Mesenchymal stem cell (in vitro differentiated cells and primary cell): ENCODE measurements at regions not wholly inside any gene's neighbourhood (a gene's known extent, or its start where the extent isn't known, plus 50 kb on each side); places are given as distances from the start of the nearest gene placed in this dataset.
"Not testable (repeated sequence)": the region's sequence is repeated elsewhere in the genome, so short reads cannot be mapped to it uniquely, and the experiment has no call there.

Source experiments
- DNase-seq: peaks from one replicate; pipeline ENCODE4 v3.0.0-alpha.2; 2013
- H2AFZ ChIP-seq: one replicate; pipeline ENCODE4 v1.6.1; 2013; ENCODE audit warnings: low read depth, mild to moderate bottlenecking, control low read depth, inconsistent platforms, low read length, moderate library complexity
- H2AK5ac ChIP-seq: 2 replicates; pipeline ENCODE4 v1.6.1; 2013; ENCODE audit warnings: low read length, moderate library complexity, mild to moderate bottlenecking, inconsistent platforms; ENCODE audit not compliant: severe bottlenecking
- H2BK120ac ChIP-seq: one replicate; pipeline ENCODE4 v1.6.1; 2013; ENCODE audit warnings: low read depth, mild to moderate bottlenecking, inconsistent platforms, low read length, moderate library complexity
- H2BK12ac ChIP-seq, 2 experiments: one replicate each; pipeline ENCODE4 v1.6.1; 2013; ENCODE audit warnings: inconsistent platforms in 2 of 2, low read length in 2 of 2, mild to moderate bottlenecking in 2 of 2, moderate library complexity in 2 of 2, control low read depth in 1 of 2
- H2BK15ac ChIP-seq: one replicate; pipeline ENCODE4 v1.6.1; 2013; ENCODE audit warnings: mild to moderate bottlenecking, low read depth, inconsistent platforms; ENCODE audit not compliant: poor library complexity, severe bottlenecking
- H2BK5ac ChIP-seq: 2 replicates; pipeline ENCODE4 v1.6.1; 2013; ENCODE audit warnings: low read depth, mild to moderate bottlenecking, low read length, control low read depth, inconsistent platforms; ENCODE audit not compliant: poor library complexity, severe bottlenecking
- H3K14ac ChIP-seq, 2 experiments: one replicate each; pipeline ENCODE4 v1.6.1; 2013; ENCODE audit warnings: inconsistent platforms in 2 of 2, low read length in 2 of 2, control low read depth in 1 of 2, mild to moderate bottlenecking in 1 of 2, moderate library complexity in 1 of 2
- H3K18ac ChIP-seq, 2 experiments: one replicate each; pipeline ENCODE4 v1.6.1; 2013; ENCODE audit warnings: inconsistent platforms in 2 of 2, low read length in 2 of 2, control low read depth in 1 of 2, low read depth in 1 of 2, mild to moderate bottlenecking in 1 of 2
- H3K23ac ChIP-seq, 2 experiments: one replicate each; pipeline ENCODE4 v1.6.1; 2013; ENCODE audit warnings: inconsistent platforms in 2 of 2, low read length in 2 of 2, mild to moderate bottlenecking in 2 of 2, moderate library complexity in 2 of 2, control low read depth in 1 of 2
- H3K27ac ChIP-seq: 2 replicates; pipeline ENCODE4 v1.5.1; 2013; ENCODE audit warnings: mild to moderate bottlenecking, moderate library complexity, low read length, control low read depth, inconsistent platforms; ENCODE audit not compliant: poor library complexity, severe bottlenecking
- H3K27me3 ChIP-seq, 2 experiments: 2 replicates each; pipeline versions ENCODE4 v1.6.1 to v1.7.0; 2013; ENCODE audit warnings: low read length in 2 of 2, mild to moderate bottlenecking in 2 of 2, moderate library complexity in 2 of 2, control low read depth in 1 of 2, inconsistent platforms in 1 of 2; ENCODE audit not compliant: control insufficient read depth in 1 of 2, insufficient read depth in 1 of 2
- H3K36me3 ChIP-seq, 2 experiments: 2 replicates each; pipeline versions ENCODE4 v1.6.1 to v1.7.0; 2013; ENCODE audit warnings: low read length in 2 of 2, control low read depth in 1 of 2, inconsistent platforms in 1 of 2, low read depth in 1 of 2, mild to moderate bottlenecking in 1 of 2; ENCODE audit not compliant: insufficient read depth in 2 of 2, control insufficient read depth in 1 of 2
- H3K4ac ChIP-seq, 2 experiments: one replicate each; pipeline ENCODE4 v1.6.1; 2013; ENCODE audit warnings: inconsistent platforms in 2 of 2, low read length in 2 of 2, mild to moderate bottlenecking in 2 of 2, moderate library complexity in 2 of 2, control low read depth in 1 of 2, low read depth in 1 of 2
- H3K4me1 ChIP-seq: 2 replicates; pipeline ENCODE4 v1.6.1; 2013; ENCODE audit warnings: low read depth, low read length, control low read depth; ENCODE audit not compliant: control insufficient read depth, insufficient read depth
- H3K4me2 ChIP-seq: 2 replicates; pipeline ENCODE4 v1.6.1; 2013; ENCODE audit warnings: low read length, mild to moderate bottlenecking, inconsistent platforms; ENCODE audit not compliant: poor library complexity, severe bottlenecking
- H3K4me3 ChIP-seq, 2 experiments: 2 replicates each; pipeline versions ENCODE4 v1.5.1 to v1.7.0; 2013; ENCODE audit warnings: low read length in 2 of 2, mild to moderate bottlenecking in 2 of 2, control low read depth in 1 of 2, low read depth in 1 of 2; ENCODE audit not compliant: insufficient read depth in 1 of 2
- H3K79me1 ChIP-seq: replicated peaks from 2 replicates; pipeline ENCODE4 v1.6.1; 2013; ENCODE audit warnings: mild to moderate bottlenecking, control low read depth, low read length, inconsistent platforms; ENCODE audit not compliant: poor library complexity, severe bottlenecking
- H3K9ac ChIP-seq: 2 replicates; pipeline ENCODE4 v1.7.0; 2013; ENCODE audit warnings: mild to moderate bottlenecking, low read length, moderate library complexity
- H3K9me3 ChIP-seq: 2 replicates; pipeline ENCODE4 v1.7.0; 2013; ENCODE audit warnings: mild to moderate bottlenecking, low read length; ENCODE audit not compliant: control insufficient read depth
- H4K8ac ChIP-seq: one replicate; pipeline ENCODE4 v1.6.1; 2013; ENCODE audit warnings: inconsistent platforms, mild to moderate bottlenecking, low read length, moderate library complexity
- H4K91ac ChIP-seq: one replicate; pipeline ENCODE4 v1.6.1; 2013; ENCODE audit warnings: mild to moderate bottlenecking, low read length, inconsistent platforms
- WGBS: methylation state at CpG from one replicate; pipeline ENCODE4 v1.1.7; 2013; ENCODE audit warnings: mixed read lengths; 5-methylcytosine and 5-hydroxymethylcytosine counted together

DNA sequence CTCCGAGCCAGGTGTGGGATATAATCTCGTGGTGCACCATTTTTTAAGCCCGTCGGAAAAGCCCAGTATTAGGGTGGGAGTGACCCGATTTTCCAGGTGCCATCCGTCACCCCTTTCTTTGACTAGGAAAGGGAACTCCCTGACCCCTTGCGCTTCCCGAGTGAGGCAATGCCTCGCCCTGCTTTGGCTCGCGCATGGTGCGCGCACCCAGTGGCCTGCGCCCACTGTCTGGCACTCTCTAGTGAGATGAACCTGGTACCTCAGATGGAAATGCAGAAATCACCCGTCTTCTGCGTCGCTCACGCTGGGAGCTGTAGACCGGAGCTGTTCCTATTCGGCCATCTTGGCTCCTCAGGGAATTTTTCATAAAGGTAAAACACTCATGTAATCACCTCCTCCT lies 63.9 kb downstream of the RWDD3 start:
- H3K4me2 ChIP-seq, H2AFZ ChIP-seq, H3K27ac ChIP-seq, H3K14ac ChIP-seq, H2BK15ac ChIP-seq, H3K9me3 ChIP-seq, H2AK5ac ChIP-seq, H3K9ac ChIP-seq, H2BK5ac ChIP-seq, H3K4me3 ChIP-seq, H3K27me3 ChIP-seq, H3K4me1 ChIP-seq, H3K36me3 ChIP-seq, H2BK12ac ChIP-seq, H3K23ac ChIP-seq, H4K91ac ChIP-seq, H3K4ac ChIP-seq, H4K8ac ChIP-seq, H2BK120ac ChIP-seq, H3K79me1 ChIP-seq, DNase-seq, H3K18ac ChIP-seq: not testable (repeated sequence)
- WGBS = 93% methylated on average over 20 of the region's 20 CpGs

DNA sequence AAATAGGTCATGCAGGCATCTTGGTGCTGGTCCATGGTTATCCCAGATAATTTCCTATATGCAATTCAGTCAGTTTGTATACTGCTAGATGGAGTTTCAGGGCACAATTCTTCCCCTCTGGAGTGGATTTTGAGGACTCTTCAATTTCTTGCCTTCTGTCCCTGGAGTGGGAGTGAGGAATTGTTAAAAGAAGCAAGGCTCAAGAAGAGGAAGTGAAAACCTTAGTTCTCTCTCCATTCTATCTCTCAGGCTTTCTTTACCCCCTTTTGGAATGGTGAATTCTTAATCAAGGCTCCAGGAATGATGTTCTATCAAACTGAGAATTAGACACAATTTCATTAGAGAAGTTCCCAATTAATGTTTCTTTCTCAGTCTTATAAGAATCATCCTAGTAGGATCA lies 67.1 kb downstream of the RWDD3 start:
- Histone ChIP-seq H3K4ac (no peak overlapping the region), H4K91ac (no peak overlapping the region), H3K4me1 (no peaks in the 10 kb centered on the region), H3K9ac (no peak overlapping the region), H2AFZ (no peak overlapping the region), H2BK5ac (no peak overlapping the region), H3K79me1 (no peaks in the 10 kb centered on the region), H2BK12ac (no peak overlapping the region), H3K27me3 (no peaks in the 10 kb centered on the region), H2BK15ac (no peak overlapping the region), H3K36me3 (no peaks in the 10 kb centered on the region), H3K4me2 (no peak overlapping the region), H3K27ac (no peak overlapping the region), H2AK5ac (no peak overlapping the region), H3K4me3 (no peak overlapping the region), H3K23ac (no peak overlapping the region), H2BK120ac (no peak overlapping the region), H4K8ac (no peak overlapping the region), H3K9me3 (no peaks in the 10 kb centered on the region), H3K14ac (no peak overlapping the region), H3K18ac (no peak overlapping the region)
- DNase-seq = no peak

DNA sequence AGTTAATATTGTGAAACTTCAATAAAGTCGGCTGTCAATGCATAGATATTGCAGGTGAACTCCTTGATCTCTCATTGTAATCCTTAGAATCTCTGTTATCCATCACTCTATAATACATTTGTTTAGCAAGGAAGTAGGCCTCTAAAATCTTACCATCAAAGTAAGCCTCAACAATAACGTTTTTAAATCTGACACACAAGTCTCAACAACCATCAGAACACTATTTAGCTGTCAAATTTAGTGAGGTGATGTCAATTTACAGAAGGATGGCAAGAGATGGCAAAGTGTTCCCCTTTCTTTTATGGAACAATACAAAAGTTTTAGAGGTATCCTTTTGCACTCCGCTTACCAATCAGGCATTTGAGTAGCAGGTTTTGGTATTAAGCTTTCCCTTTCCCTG lies 67.6 kb downstream of the RWDD3 start:
- Histone ChIP-seq H3K23ac (no peak overlapping the region), H2BK15ac (no peak overlapping the region)

DNA sequence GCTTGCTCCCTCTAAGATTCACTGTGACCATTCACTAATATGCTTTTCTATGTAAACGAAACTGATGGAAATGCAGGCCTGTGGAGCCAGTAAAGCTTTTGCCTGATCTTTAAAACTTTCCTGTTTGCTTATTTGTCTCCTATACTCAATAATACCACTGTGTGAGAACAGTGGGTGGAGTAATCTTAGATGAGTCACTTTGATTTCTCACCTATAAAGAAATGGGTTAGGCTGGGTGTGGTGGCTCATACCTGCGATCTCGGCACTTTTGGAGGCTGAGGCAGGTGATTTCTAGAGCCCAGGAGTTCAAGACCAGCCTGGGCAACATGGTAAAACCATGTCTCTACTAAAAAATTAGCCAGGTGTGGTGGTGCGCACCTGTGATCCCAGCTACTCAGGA lies 70.8 kb downstream of the RWDD3 start:
- no peak for DNase-seq
- H4K91ac ChIP-seq = no peak overlapping the region
- no peak overlapping the region for H2BK120ac ChIP-seq
- no peaks in the 10 kb centered on the region for H3K36me3 ChIP-seq
- no peak overlapping the region for H3K14ac ChIP-seq
- H3K27me3 ChIP-seq = peaks cover 15 to 20% of the 10 kb centered on the region in 2 experiments
- no peak overlapping the region for H2AK5ac ChIP-seq
- no peak overlapping the region for H3K23ac ChIP-seq
- H3K27ac ChIP-seq = no peak overlapping the region
- H3K4me1 ChIP-seq = no peaks in the 10 kb centered on the region
- H2BK12ac ChIP-seq = no peak overlapping the region
- no peak overlapping the region for H3K18ac ChIP-seq
- H3K9me3 ChIP-seq = no peaks in the 10 kb centered on the region
- no peak overlapping the region for H3K9ac ChIP-seq
- H3K4me2 ChIP-seq = no peak overlapping the region
- H3K4ac ChIP-seq = no peak overlapping the region
- no peak overlapping the region for H2AFZ ChIP-seq
- H3K4me3 ChIP-seq = no peak overlapping the region
- H3K79me1 ChIP-seq = no peaks in the 10 kb centered on the region
- H2BK15ac ChIP-seq = no peak overlapping the region
- WGBS = 96% methylated on average over 3 of the region's 4 CpGs
- no peak overlapping the region for H2BK5ac ChIP-seq
- H4K8ac ChIP-seq = no peak overlapping the region

More for the DNA sequence above, 67.6 kb downstream of the RWDD3 start:
- no peak overlapping the region for H3K18ac ChIP-seq
- H4K91ac ChIP-seq = no peak overlapping the region
- H3K14ac ChIP-seq = no peak overlapping the region
- no peaks in the 10 kb centered on the region for H3K4me1 ChIP-seq
- H3K4ac ChIP-seq = no peak overlapping the region
- no peak overlapping the region for H3K4me3 ChIP-seq
- H4K8ac ChIP-seq = no peak overlapping the region
- no peaks in the 10 kb centered on the region for H3K36me3 ChIP-seq
- no peak overlapping the region for H3K27ac ChIP-seq
- no peak overlapping the region for H3K9ac ChIP-seq
- no peak for DNase-seq
- no peak overlapping the region for H2AFZ ChIP-seq
- no peak overlapping the region for H2AK5ac ChIP-seq
- no peaks in the 10 kb centered on the region for H3K79me1 ChIP-seq
- H3K4me2 ChIP-seq = no peak overlapping the region
- no peak overlapping the region for H2BK12ac ChIP-seq
- WGBS = 70% methylated on average over 2 of the region's 3 CpGs
- H3K9me3 ChIP-seq = no peaks in the 10 kb centered on the region
- H2BK120ac ChIP-seq = no peak overlapping the region
- peaks cover 2 to 3% of the 10 kb centered on the region in 2 experiments for H3K27me3 ChIP-seq
- H2BK5ac ChIP-seq = no peak overlapping the region
